ENCODE measurements at regions not wholly inside any gene's neighbourhood (a gene's known extent, or its start where the extent isn't known, plus 50 kb on each side); places are given as distances from the start of the nearest gene placed in this dataset.

GRCh38 chr13:75985132-75985531, 349.0 kb downstream of the LMO7 start:
- Mint-ChIP-seq H3K27me3 (peaks cover 8% of the 10 kb centered on the region), H3K4me3 (no peak overlapping the region), H3K27ac (no peak overlapping the region), H3K4me1 (ENCODE audit: low read depth) (no peaks in the 10 kb centered on the region), H3K36me3 (ENCODE audit: low read depth) (no peaks in the 10 kb centered on the region), H3K9me3 (no peaks in the 10 kb centered on the region)
- H3K27me3 ChIP-seq (ENCODE audit: control insufficient read depth in 1 of 2, insufficient read depth in 2 of 2, low read length in 2 of 2): no peaks in the 10 kb centered on the region
- H3K4me1 ChIP-seq (ENCODE audit: insufficient read depth, low read length): no peaks in the 10 kb centered on the region
- H3K4me3 ChIP-seq (ENCODE audit: low read length): no peak overlapping the region
- TF ChIP-seq, protein P1, sequence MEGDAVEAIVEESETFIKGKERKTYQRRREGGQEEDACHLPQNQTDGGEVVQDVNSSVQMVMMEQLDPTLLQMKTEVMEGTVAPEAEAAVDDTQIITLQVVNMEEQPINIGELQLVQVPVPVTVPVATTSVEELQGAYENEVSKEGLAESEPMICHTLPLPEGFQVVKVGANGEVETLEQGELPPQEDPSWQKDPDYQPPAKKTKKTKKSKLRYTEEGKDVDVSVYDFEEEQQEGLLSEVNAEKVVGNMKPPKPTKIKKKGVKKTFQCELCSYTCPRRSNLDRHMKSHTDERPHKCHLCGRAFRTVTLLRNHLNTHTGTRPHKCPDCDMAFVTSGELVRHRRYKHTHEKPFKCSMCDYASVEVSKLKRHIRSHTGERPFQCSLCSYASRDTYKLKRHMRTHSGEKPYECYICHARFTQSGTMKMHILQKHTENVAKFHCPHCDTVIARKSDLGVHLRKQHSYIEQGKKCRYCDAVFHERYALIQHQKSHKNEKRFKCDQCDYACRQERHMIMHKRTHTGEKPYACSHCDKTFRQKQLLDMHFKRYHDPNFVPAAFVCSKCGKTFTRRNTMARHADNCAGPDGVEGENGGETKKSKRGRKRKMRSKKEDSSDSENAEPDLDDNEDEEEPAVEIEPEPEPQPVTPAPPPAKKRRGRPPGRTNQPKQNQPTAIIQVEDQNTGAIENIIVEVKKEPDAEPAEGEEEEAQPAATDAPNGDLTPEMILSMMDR (IDR thresholded peaks at IDR 0.05): no peak
- ATAC-seq (ENCODE audit: poor library complexity): no peak
- H3K27ac ChIP-seq (ENCODE audit: low read depth in 1 of 2, low read length in 2 of 2): no peak overlapping the region
- H3K9me3 ChIP-seq (ENCODE audit: control insufficient read depth in 1 of 2, insufficient read depth in 1 of 2, low read length in 2 of 2): no peaks in the 10 kb centered on the region
- no peak for DNase-seq
- H3K36me3 ChIP-seq (ENCODE audit: insufficient read depth, low read length): no peaks in the 10 kb centered on the region
- intact Hi-C loops (cut with DNase I, micrococcal nuclease): no loop called here
- POLR2A ChIA-PET: interaction anchor here (0.7 kb wide), 1 partner anchor 119 kb away, joined by 3 read pairs; no protein-coding TSS in a partner anchor
- CTCF ChIA-PET: interaction anchor here (1.0 kb wide), 1 partner anchor 8 kb away, joined by 3 read pairs; no protein-coding TSS in a partner anchor

DNA sequence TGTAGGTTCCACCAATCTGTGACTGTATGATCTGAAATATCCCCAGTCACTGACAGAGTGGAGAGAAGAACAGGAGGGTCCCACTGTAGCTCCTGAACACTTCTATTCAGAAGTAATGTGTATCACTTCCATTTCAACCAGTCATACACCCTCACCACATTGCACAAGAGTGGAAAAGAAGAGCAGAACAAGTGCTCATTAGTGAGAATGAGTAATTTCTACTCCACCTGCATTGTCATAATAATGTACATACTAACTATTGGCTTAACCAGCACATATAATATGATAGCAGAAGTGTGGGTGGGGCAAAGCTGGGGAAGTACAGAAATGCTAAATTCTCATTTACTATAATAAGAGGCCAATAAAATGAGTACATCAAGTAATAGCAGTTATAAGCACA, 342.7 kb downstream of the LMO7 start:
- Histone ChIP-seq H3K9me3 (ENCODE audit: control insufficient read depth in 1 of 2, insufficient read depth in 1 of 2, low read length in 2 of 2) (no peaks in the 10 kb centered on the region), H3K36me3 (ENCODE audit: insufficient read depth, low read length) (no peaks in the 10 kb centered on the region), H3K4me3 (ENCODE audit: low read length) (no peak overlapping the region), H3K27ac (ENCODE audit: low read depth in 1 of 2, low read length in 2 of 2) (no peak overlapping the region), H3K4me1 (ENCODE audit: insufficient read depth, low read length) (no peaks in the 10 kb centered on the region), H3K27me3 (ENCODE audit: control insufficient read depth in 1 of 2, insufficient read depth in 2 of 2, low read length in 2 of 2) (no peaks in the 10 kb centered on the region)
- ATAC-seq (ENCODE audit: poor library complexity): no peak
- H3K36me3 Mint-ChIP-seq (ENCODE audit: low read depth): no peaks in the 10 kb centered on the region
- H3K27ac Mint-ChIP-seq: no peak overlapping the region
- TF ChIP-seq, protein P1 (IDR thresholded peaks at IDR 0.05): no peak
- ChIA-PET CTCF (no interaction called here), POLR2A (no interaction called here)
- intact Hi-C loops (cut with DNase I, micrococcal nuclease): no loop called here
- no peak overlapping the region for H3K4me3 Mint-ChIP-seq
- no peaks in the 10 kb centered on the region for H3K9me3 Mint-ChIP-seq
- H3K4me1 Mint-ChIP-seq (ENCODE audit: low read depth): no peaks in the 10 kb centered on the region
- H3K27me3 Mint-ChIP-seq: no peaks in the 10 kb centered on the region
- DNase-seq: no peak

DNA sequence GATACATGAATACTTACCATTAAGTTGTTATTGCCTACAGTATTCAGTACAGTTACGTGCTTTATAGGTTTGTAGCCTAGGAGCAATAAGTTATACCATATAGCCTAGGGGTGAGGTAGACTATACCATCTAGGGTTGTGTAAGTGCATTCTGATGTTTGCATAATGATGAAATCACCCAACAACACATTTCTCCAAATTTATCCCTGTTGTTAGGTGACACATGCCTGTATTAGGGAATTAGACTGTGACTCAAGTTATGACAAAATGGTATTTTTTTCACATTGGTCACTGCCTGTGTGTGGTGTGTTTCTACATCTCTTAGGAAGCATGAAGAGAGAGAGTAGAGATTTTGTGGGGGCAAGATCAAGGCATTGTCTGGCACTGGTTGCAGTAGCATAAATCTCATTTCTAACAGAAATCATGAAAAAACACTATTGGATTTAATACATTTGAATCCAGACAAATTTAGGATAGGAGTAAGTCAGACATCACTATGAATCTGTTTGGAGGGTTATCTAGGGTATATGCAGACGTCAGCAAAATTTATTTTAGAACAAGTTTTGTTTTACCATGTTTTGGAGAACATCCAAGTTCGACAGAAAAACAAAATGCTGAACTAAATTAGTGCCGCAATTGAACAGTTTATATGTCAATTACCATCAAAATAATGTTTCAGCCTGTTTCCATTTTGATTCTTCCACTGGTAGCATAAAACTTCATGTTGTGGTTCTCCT, 332.1 kb downstream of the LMO7 start:
- Histone ChIP-seq H3K4me1 (ENCODE audit: insufficient read depth, low read length) (no peaks in the 10 kb centered on the region), H3K36me3 (ENCODE audit: insufficient read depth, low read length) (no peaks in the 10 kb centered on the region), H3K27me3 (ENCODE audit: control insufficient read depth in 1 of 2, insufficient read depth in 2 of 2, low read length in 2 of 2) (no peaks in the 10 kb centered on the region), H3K4me3 (ENCODE audit: low read length) (no peak overlapping the region), H3K27ac (ENCODE audit: low read depth in 1 of 2, low read length in 2 of 2) (no peak overlapping the region), H3K9me3 (ENCODE audit: control insufficient read depth in 1 of 2, insufficient read depth in 1 of 2, low read length in 2 of 2) (no peaks in the 10 kb centered on the region)
- ChIA-PET POLR2A (no interaction called here), CTCF (no interaction called here)
- Mint-ChIP-seq H3K27ac (no peak overlapping the region), H3K4me3 (no peak overlapping the region), H3K4me1 (ENCODE audit: low read depth) (no peaks in the 10 kb centered on the region), H3K9me3 (no peaks in the 10 kb centered on the region), H3K36me3 (ENCODE audit: low read depth) (no peaks in the 10 kb centered on the region), H3K27me3 (no peaks in the 10 kb centered on the region)
- TF ChIP-seq, protein P1 (IDR thresholded peaks at IDR 0.05): no peak
- DNase-seq (no peak), ATAC-seq (ENCODE audit: poor library complexity) (no peak)
- intact Hi-C loops (cut with DNase I, micrococcal nuclease): no loop called here
